ENCODE measurements at regions not wholly inside any gene's neighbourhood (a gene's known extent, or its start where the extent isn't known, plus 50 kb on each side); places are given as distances from the start of the nearest gene placed in this dataset.

GRCh38 chr10:84683550-84683949 is 355.2 kb downstream of the CCSER2 start (continued):
- no peak for TF ChIP-seq NCOA1 (IDR thresholded peaks at IDR 0.05; ENCODE audit: low read depth)
- no peak for TF ChIP-seq MCM5 (IDR thresholded peaks at IDR 0.05; ENCODE audit: low read depth)
- TF ChIP-seq NFYB (IDR thresholded peaks at IDR 0.05; ENCODE audit: extremely low read depth, insufficient read length), result no peak

GRCh38 chr10:84683980-84684740 is 355.8 kb downstream of the CCSER2 start:
- Histone ChIP-seq H3K36me3 (ENCODE audit: control insufficient read depth, insufficient read depth, low read length) (no peaks in the 10 kb centered on the region), H3K4me2 (ENCODE audit: insufficient read depth, low read length) (no peak overlapping the region), H3K79me2 (ENCODE audit: control insufficient read depth, insufficient read depth, low read length) (no peaks in the 10 kb centered on the region), H4K20me1 (replicated peaks; ENCODE audit: control insufficient read depth, insufficient read depth, low read length) (0 out of 2 replicates have a peak, but pooled peaks cover 2% of the 10 kb centered on the region), H3K27me3 (ENCODE audit: control insufficient read depth in 2 of 2, insufficient read depth in 2 of 2, low read length in 2 of 2) (no peaks in the 10 kb centered on the region), H3K9me3 (replicated peaks; ENCODE audit: control insufficient read depth, insufficient read depth, low read depth, low read length) (no peaks in the 10 kb centered on the region), H3K27ac (ENCODE audit: extremely low read depth, low read depth, low read length) (no peak overlapping the region), H3K4me1 (replicated peaks in 1 of 2; ENCODE audit: control insufficient read depth in 2 of 2, insufficient read depth in 2 of 2, low read length in 2 of 2) (no peaks in the 10 kb centered on the region), H3K9ac (ENCODE audit: insufficient read depth in 1 of 2, low read depth in 2 of 2, low read length in 2 of 2) (no peak overlapping the region), H3K4me3 (no peak overlapping the region), H3K9me1 (ENCODE audit: control insufficient read depth, insufficient read depth, low read length) (no peaks in the 10 kb centered on the region), H2AFZ (ENCODE audit: low read depth, low read length) (no peak overlapping the region)
- WGBS (ENCODE audit: insufficient coverage, low coverage, missing lambda C conversion rate), result 1% methylated on average over 6 of the region's 6 CpGs
- in situ Hi-C loops (cut with MboI) (no loop called here), intact Hi-C loops (cut with micrococcal nuclease) (no loop called here)
- ChIA-PET CTCF (ENCODE audit: low intra/inter-chr PET ratio) (no interaction called here), POLR2A (interaction anchor here (1.1 kb wide), 1 partner anchor 9 kb away, joined by 4 read pairs; no protein-coding TSS in a partner anchor)
- BruUV-seq (replicated peaks), result no TSS peak
- no peak for FAIRE-seq
- TF ChIP-seq, protein P1, sequence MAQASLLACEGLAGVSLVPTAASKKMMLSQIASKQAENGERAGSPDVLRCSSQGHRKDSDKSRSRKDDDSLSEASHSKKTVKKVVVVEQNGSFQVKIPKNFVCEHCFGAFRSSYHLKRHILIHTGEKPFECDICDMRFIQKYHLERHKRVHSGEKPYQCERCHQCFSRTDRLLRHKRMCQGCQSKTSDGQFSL (CRISPR knock-in tag; IDR thresholded peaks at IDR 0.05), result no peak
- TF ChIP-seq, protein P1 (tag; IDR thresholded peaks at IDR 0.05), result no peak
- TF ChIP-seq CBX5 (IDR thresholded peaks at IDR 0.05; ENCODE audit: borderline replicate concordance, low read depth), result no peak
- no peak for ATAC-seq
- no peak for DNase-seq (ENCODE audit: extremely low read depth in 1 of 4, low spot score in 3 of 4)

All from K562 (cell line).